ENCODE measurements at regions not wholly inside any gene's neighbourhood (a gene's known extent, or its start where the extent isn't known, plus 50 kb on each side); places are given as distances from the start of the nearest gene placed in this dataset.

- H3K27me3 ChIP-seq (replicated peaks; ENCODE audit: insufficient read depth, low read depth, low read length, poor library complexity), result peaks cover 8% of the 10 kb centered on the region
- intact Hi-C loops (cut with micrococcal nuclease; ENCODE audit: unreplicated experiment), result no loop called here
- no TSS peak for BruUV-seq (replicated peaks)
- ChIA-PET CTCF (no interaction called here), POLR2A (ENCODE audit: low non-redundant PET) (no interaction called here)
- no peaks in the 10 kb centered on the region for H3K9me3 ChIP-seq (ENCODE audit: low read depth, low read length, poor library complexity, severe bottlenecking)
- no peak for DNase-seq (ENCODE audit: low spot score)
- no peak overlapping the region for H3K27ac ChIP-seq (ENCODE audit: low read depth, low read length, poor library complexity, severe bottlenecking)
- TF ChIP-seq, protein P1, sequence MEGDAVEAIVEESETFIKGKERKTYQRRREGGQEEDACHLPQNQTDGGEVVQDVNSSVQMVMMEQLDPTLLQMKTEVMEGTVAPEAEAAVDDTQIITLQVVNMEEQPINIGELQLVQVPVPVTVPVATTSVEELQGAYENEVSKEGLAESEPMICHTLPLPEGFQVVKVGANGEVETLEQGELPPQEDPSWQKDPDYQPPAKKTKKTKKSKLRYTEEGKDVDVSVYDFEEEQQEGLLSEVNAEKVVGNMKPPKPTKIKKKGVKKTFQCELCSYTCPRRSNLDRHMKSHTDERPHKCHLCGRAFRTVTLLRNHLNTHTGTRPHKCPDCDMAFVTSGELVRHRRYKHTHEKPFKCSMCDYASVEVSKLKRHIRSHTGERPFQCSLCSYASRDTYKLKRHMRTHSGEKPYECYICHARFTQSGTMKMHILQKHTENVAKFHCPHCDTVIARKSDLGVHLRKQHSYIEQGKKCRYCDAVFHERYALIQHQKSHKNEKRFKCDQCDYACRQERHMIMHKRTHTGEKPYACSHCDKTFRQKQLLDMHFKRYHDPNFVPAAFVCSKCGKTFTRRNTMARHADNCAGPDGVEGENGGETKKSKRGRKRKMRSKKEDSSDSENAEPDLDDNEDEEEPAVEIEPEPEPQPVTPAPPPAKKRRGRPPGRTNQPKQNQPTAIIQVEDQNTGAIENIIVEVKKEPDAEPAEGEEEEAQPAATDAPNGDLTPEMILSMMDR (conservative IDR thresholded peaks at IDR 0.05; ENCODE audit: low read depth, low read length), result no peak
- no peak for TF ChIP-seq EZH2 (IDR thresholded peaks at IDR 0.05; ENCODE audit: borderline replicate concordance, low read depth, low read length, poor library complexity, severe bottlenecking)
- no peaks in the 10 kb centered on the region for H3K4me1 ChIP-seq (ENCODE audit: insufficient read depth, low read length, poor library complexity, severe bottlenecking)
- H3K4me3 ChIP-seq (ENCODE audit: low read depth, low read length, poor library complexity, severe bottlenecking), result no peak overlapping the region
- no peaks in the 10 kb centered on the region for H3K36me3 ChIP-seq (ENCODE audit: insufficient read depth, low read length, poor library complexity, severe bottlenecking)
Measured at GRCh38 chr10:84763965-84764364, 435.6 kb downstream of the CCSER2 start.

DNA sequence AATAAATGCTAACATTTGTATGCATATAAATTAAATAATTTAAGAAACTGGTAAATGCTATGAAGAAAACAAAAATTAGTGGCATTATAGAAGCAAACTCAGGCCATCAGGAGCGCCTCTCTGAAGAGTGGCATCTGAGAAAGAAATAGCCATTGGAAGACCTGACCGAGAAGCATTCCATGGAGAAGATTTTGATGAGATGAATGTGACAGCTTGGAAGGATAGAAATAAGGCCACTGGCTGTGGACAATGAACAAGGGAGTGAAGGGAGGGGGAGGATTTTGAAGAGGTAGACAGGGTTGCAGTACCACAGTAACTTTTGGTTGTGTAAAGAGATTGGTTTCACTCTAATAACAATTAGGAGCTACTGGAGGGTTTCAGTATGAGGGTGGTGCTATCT is 436.7 kb downstream of the CCSER2 start:
- H3K4me3 ChIP-seq (ENCODE audit: low read depth, low read length, poor library complexity, severe bottlenecking), result no peak overlapping the region
- intact Hi-C loops (cut with micrococcal nuclease; ENCODE audit: unreplicated experiment), result no loop called here
- no peaks in the 10 kb centered on the region for H3K36me3 ChIP-seq (ENCODE audit: insufficient read depth, low read length, poor library complexity, severe bottlenecking)
- H3K27me3 ChIP-seq (replicated peaks; ENCODE audit: insufficient read depth, low read depth, low read length, poor library complexity), result peaks cover 8% of the 10 kb centered on the region
- TF ChIP-seq, protein P1 (conservative IDR thresholded peaks at IDR 0.05; ENCODE audit: low read depth, low read length), result no peak
- TF ChIP-seq EZH2 (IDR thresholded peaks at IDR 0.05; ENCODE audit: borderline replicate concordance, low read depth, low read length, poor library complexity, severe bottlenecking), result no peak
- BruUV-seq (replicated peaks), result no TSS peak
- CTCF ChIA-PET, result no interaction called here
- DNase-seq (ENCODE audit: low spot score), result no peak
- no peaks in the 10 kb centered on the region for H3K4me1 ChIP-seq (ENCODE audit: insufficient read depth, low read length, poor library complexity, severe bottlenecking)
- H3K9me3 ChIP-seq (ENCODE audit: low read depth, low read length, poor library complexity, severe bottlenecking), result no peaks in the 10 kb centered on the region
- no peak overlapping the region for H3K27ac ChIP-seq (ENCODE audit: low read depth, low read length, poor library complexity, severe bottlenecking)
- POLR2A ChIA-PET (ENCODE audit: low non-redundant PET), result no interaction called here

GRCh38 chr10:84765656-84766055 is 437.3 kb downstream of the CCSER2 start:
- H3K27ac ChIP-seq (ENCODE audit: low read depth, low read length, poor library complexity, severe bottlenecking), result no peak overlapping the region
- intact Hi-C loops (cut with micrococcal nuclease; ENCODE audit: unreplicated experiment), result no loop called here
- ChIA-PET POLR2A (ENCODE audit: low non-redundant PET) (no interaction called here), CTCF (no interaction called here)
- peaks cover 8% of the 10 kb centered on the region for H3K27me3 ChIP-seq (replicated peaks; ENCODE audit: insufficient read depth, low read depth, low read length, poor library complexity)
- TF ChIP-seq EZH2 (IDR thresholded peaks at IDR 0.05; ENCODE audit: borderline replicate concordance, low read depth, low read length, poor library complexity, severe bottlenecking), result no peak
- H3K9me3 ChIP-seq (ENCODE audit: low read depth, low read length, poor library complexity, severe bottlenecking), result no peaks in the 10 kb centered on the region
- no peaks in the 10 kb centered on the region for H3K4me1 ChIP-seq (ENCODE audit: insufficient read depth, low read length, poor library complexity, severe bottlenecking)
- no TSS peak for BruUV-seq (replicated peaks)
- DNase-seq (ENCODE audit: low spot score), result no peak
- H3K36me3 ChIP-seq (ENCODE audit: insufficient read depth, low read length, poor library complexity, severe bottlenecking), result no peaks in the 10 kb centered on the region
- no peak overlapping the region for H3K4me3 ChIP-seq (ENCODE audit: low read depth, low read length, poor library complexity, severe bottlenecking)

- ChIA-PET POLR2A (ENCODE audit: low non-redundant PET) (no interaction called here), CTCF (no interaction called here)
- H3K4me3 ChIP-seq (ENCODE audit: low read depth, low read length, poor library complexity, severe bottlenecking), result no peak overlapping the region
- H3K9me3 ChIP-seq (ENCODE audit: low read depth, low read length, poor library complexity, severe bottlenecking), result no peaks in the 10 kb centered on the region
- intact Hi-C loops (cut with micrococcal nuclease; ENCODE audit: unreplicated experiment), result no loop called here
- no peak for TF ChIP-seq EZH2 (IDR thresholded peaks at IDR 0.05; ENCODE audit: borderline replicate concordance, low read depth, low read length, poor library complexity, severe bottlenecking)
- TF ChIP-seq, protein P1 (conservative IDR thresholded peaks at IDR 0.05; ENCODE audit: low read depth, low read length), result no peak
- H3K4me1 ChIP-seq (ENCODE audit: insufficient read depth, low read length, poor library complexity, severe bottlenecking), result no peaks in the 10 kb centered on the region
- no peaks in the 10 kb centered on the region for H3K36me3 ChIP-seq (ENCODE audit: insufficient read depth, low read length, poor library complexity, severe bottlenecking)
- no peak for DNase-seq (ENCODE audit: low spot score)
- H3K27me3 ChIP-seq (replicated peaks; ENCODE audit: insufficient read depth, low read depth, low read length, poor library complexity), result peaks cover 8% of the 10 kb centered on the region
- BruUV-seq (replicated peaks), result no TSS peak
- H3K27ac ChIP-seq (ENCODE audit: low read depth, low read length, poor library complexity, severe bottlenecking), result no peak overlapping the region
Measured at GRCh38 chr10:84766923-84767322, 438.5 kb downstream of the CCSER2 start.
